IMR-90 (cell line): ENCODE measurements at regions not wholly inside any gene's neighbourhood (a gene's known extent, or its start where the extent isn't known, plus 50 kb on each side); places are given as distances from the start of the nearest gene placed in this dataset.

ENCODE experiments used
- ATAC-seq: fragments of 200-7000 bp; cut with Tn5 transposase; 2 replicates; pipeline ENCODE4 v1.9.1; 2020; ENCODE audit warnings: low read depth, mild to moderate bottlenecking, moderate library complexity
- BruUV-seq: library from RNA; stranded (reverse); fragments of 400-500 nt; replicated peaks from 2 replicates; lab custom pipeline; 2021; lab: Mats Ljungman, UMichigan
- CTCF ChIA-PET: fragments of 300-600 bp; formaldehyde crosslinking; extraction: SDS; loops from one replicate; lab custom pipeline; 2021; ENCODE audit warnings: antibody characterized with exemption; lab: Yijun Ruan, JAX
- POLR2A ChIA-PET: fragments of 300-600 bp; sonication (Branson Sonifier 250); formaldehyde crosslinking; loops from one replicate; lab custom pipeline; 2022; ENCODE audit warnings: antibody characterized with exemption; ENCODE audit not compliant: unreplicated experiment; lab: Charles Lee
- DNase-seq: peaks from one replicate; pipeline ENCODE4 v3.0.0; 2013
- H2AFZ ChIP-seq: replicated peaks from 2 replicates; pipeline ENCODE3; 2013; ENCODE audit warnings: low read length, mild to moderate bottlenecking; ENCODE audit not compliant: poor library complexity
- H2AK5ac ChIP-seq: 2 replicates; pipeline ENCODE4 v1.6.1; 2013; ENCODE audit warnings: low read depth, low read length, inconsistent platforms
- H2AK9ac ChIP-seq: replicated peaks from 2 replicates; pipeline ENCODE3; 2013; ENCODE audit warnings: mild to moderate bottlenecking, low read depth, low read length, moderate library complexity; ENCODE audit not compliant: poor library complexity
- H2BK120ac ChIP-seq: 2 replicates; pipeline ENCODE4 v1.6.1; 2013; ENCODE audit warnings: low read depth, low read length, inconsistent platforms
- H2BK15ac ChIP-seq: 3 replicates; pipeline ENCODE4 v1.6.1; 2013; ENCODE audit warnings: low read depth, low read length, inconsistent platforms
- H2BK20ac ChIP-seq: 2 replicates; pipeline ENCODE4 v1.6.1; 2013; ENCODE audit warnings: low read depth, mild to moderate bottlenecking, inconsistent platforms, low read length, moderate library complexity
- H2BK5ac ChIP-seq: 2 replicates; pipeline ENCODE4 v1.6.1; 2013; ENCODE audit warnings: mild to moderate bottlenecking, low read depth, low read length, inconsistent platforms; ENCODE audit not compliant: poor library complexity, severe bottlenecking
- H3K14ac ChIP-seq: replicated peaks from 2 replicates; pipeline ENCODE4 v1.6.1; 2013; ENCODE audit warnings: low read depth, low read length, inconsistent platforms
- H3K18ac ChIP-seq: 2 replicates; pipeline ENCODE4 v1.6.1; 2013; ENCODE audit warnings: low read depth, low read length, control low read depth
- H3K23ac ChIP-seq: 2 replicates; pipeline ENCODE4 v1.6.1; 2013; ENCODE audit warnings: low read depth, low read length, inconsistent platforms
- H3K27ac ChIP-seq: 2 replicates; pipeline ENCODE4 v1.5.1; 2013; ENCODE audit warnings: mild to moderate bottlenecking, control low read depth, low read length; ENCODE audit not compliant: insufficient read depth
- H3K27me3 ChIP-seq: 2 replicates; pipeline ENCODE4 v1.6.1; 2013; ENCODE audit warnings: low read length; ENCODE audit not compliant: control insufficient read depth, insufficient read depth
- H3K36me3 ChIP-seq: 2 replicates; pipeline ENCODE4 v1.6.1; 2013; ENCODE audit warnings: low read length, mixed read lengths; ENCODE audit not compliant: control insufficient read depth, insufficient read depth
- H3K4ac ChIP-seq: 2 replicates; pipeline ENCODE4 v1.6.1; 2013; ENCODE audit warnings: low read depth, low read length, inconsistent platforms
- H3K4me1 ChIP-seq: 2 replicates; pipeline ENCODE4 v1.6.1; 2013; ENCODE audit warnings: low read length, mixed read lengths; ENCODE audit not compliant: control insufficient read depth, insufficient read depth
- H3K4me2 ChIP-seq: 2 replicates; pipeline ENCODE4 v1.6.1; 2013; ENCODE audit warnings: low read depth, mild to moderate bottlenecking, control low read depth, low read length, moderate library complexity
- H3K4me3 ChIP-seq: 2 replicates; pipeline ENCODE4 v1.5.1; 2013; ENCODE audit warnings: low read depth, mild to moderate bottlenecking, control low read depth, low read length, moderate library complexity; ENCODE audit not compliant: insufficient read depth
- H3K56ac ChIP-seq: 2 replicates; pipeline ENCODE4 v1.6.1; 2013; ENCODE audit warnings: low read length, inconsistent platforms; ENCODE audit not compliant: insufficient read depth; ENCODE audit errors: extremely low read depth
- H3K79me1 ChIP-seq, 2 experiments: 2 replicates each; pipeline ENCODE4 v1.6.1; 2013; ENCODE audit warnings: low read length in 2 of 2, inconsistent platforms in 1 of 2, low read depth in 1 of 2
- H3K9ac ChIP-seq: 2 replicates; pipeline ENCODE4 v1.6.1; 2013; ENCODE audit warnings: low read depth, low read length, control low read depth
- H3K9me1 ChIP-seq: 2 replicates; pipeline ENCODE4 v1.6.1; 2013; ENCODE audit warnings: low read length, inconsistent platforms; ENCODE audit not compliant: insufficient read depth
- H3K9me3 ChIP-seq: 2 replicates; pipeline ENCODE4 v1.6.1; 2013; ENCODE audit warnings: low read length; ENCODE audit not compliant: control insufficient read depth, insufficient read depth
- H4K20me1 ChIP-seq: 2 replicates; pipeline ENCODE4 v1.6.1; 2013; ENCODE audit warnings: low read length, inconsistent platforms; ENCODE audit not compliant: insufficient read depth
- H4K5ac ChIP-seq: 2 replicates; pipeline ENCODE4 v1.6.1; 2013; ENCODE audit warnings: mild to moderate bottlenecking, low read depth, low read length, control low read depth
- H4K8ac ChIP-seq, 2 experiments: 2 replicates each; pipeline ENCODE4 v1.6.1; 2013; ENCODE audit warnings: low read depth in 2 of 2, low read length in 2 of 2, control low read depth in 1 of 2, inconsistent platforms in 1 of 2
- H4K91ac ChIP-seq: 2 replicates; pipeline ENCODE4 v1.6.1; 2013; ENCODE audit warnings: low read depth, low read length, inconsistent platforms; ENCODE audit not compliant: insufficient read depth
- CEBPB ChIP-seq: IDR thresholded peaks from 2 replicates; pipeline ENCODE4 v1.6.1; 2012; ENCODE audit warnings: low read depth, low read length, improper control_type of control experiment
- WGBS, 2 experiments: methylation state at CpG; one replicate each; pipeline versions ENCODE4 v1.1.5 to v1.1.7; 2013; ENCODE audit warnings: missing lambda C conversion rate in 2 of 2; ENCODE audit not compliant: insufficient read length in 1 of 2; ENCODE audit errors: extremely low coverage in 2 of 2; 5-methylcytosine and 5-hydroxymethylcytosine counted together
- dilution Hi-C: fragments of 300-500 bp; cut with HindIII; formaldehyde crosslinking; loops from one replicate; pipeline ENCODE4 v1.14.3; 2018; ENCODE audit warnings: low sequenced_read_pairs; ENCODE audit not compliant: unreplicated experiment
- in situ Hi-C: fragments of 300-500 bp; cut with MboI; formaldehyde crosslinking; loops from 3 replicates; pipeline ENCODE4 v1.14.3; 2019; ENCODE audit warnings: low sequenced_read_pairs, inconsistent platforms, mixed read lengths
- intact Hi-C: fragments of 100-400 bp; cut with micrococcal nuclease; formaldehyde crosslinking; loops from 2 replicates; pipeline ENCODE4 v1.10.0; 2022

DNA sequence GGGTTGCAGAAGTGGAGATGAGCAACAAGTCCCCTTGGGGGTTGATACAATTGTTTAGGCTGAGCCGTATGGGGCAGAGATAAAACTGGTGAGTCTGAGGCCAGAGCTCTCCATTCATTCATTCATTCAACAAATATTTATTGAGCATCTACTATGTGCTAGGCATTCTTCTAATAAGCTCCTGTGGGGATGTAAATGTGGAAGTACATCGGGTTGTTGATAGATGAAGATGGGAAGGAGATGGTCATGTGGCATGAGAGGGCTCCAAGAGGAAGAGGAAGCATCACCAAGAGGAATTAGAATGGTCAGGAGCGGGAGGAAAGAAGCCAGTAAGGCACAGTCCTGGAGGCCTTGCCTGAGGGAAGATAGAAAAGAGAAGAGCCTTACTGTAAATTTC is 98.7 kb upstream of the MLN start:
- intact Hi-C loops: loop anchor here (10.0 kb wide), 1 partner anchor 98 kb away; the partner anchor contains the start of gene MLN
- no peak overlapping the region for H3K56ac ChIP-seq
- H2BK120ac ChIP-seq: no peak overlapping the region
- CTCF ChIA-PET: no interaction called here
- H3K27ac ChIP-seq: no peak overlapping the region
- dilution Hi-C loops: no loop called here
- H2BK15ac ChIP-seq: no peak overlapping the region
- H3K4me1 ChIP-seq: no peaks in the 10 kb centered on the region; the same call in 1 of the 2 replicates
- no peak overlapping the region for H3K23ac ChIP-seq
- no peaks in the 10 kb centered on the region for H3K79me1 ChIP-seq
- H3K9ac ChIP-seq: no peak overlapping the region
- WGBS, 2 experiments: 61% methylated on average over 2 of the region's 3 CpGs; no CpG with 5 or more reads in 1 of the 2 experiments
- no peak overlapping the region for H3K4me2 ChIP-seq
- H2BK20ac ChIP-seq: no peak overlapping the region
- DNase-seq (no peak), ATAC-seq (no peak)
- no peak overlapping the region for H3K14ac ChIP-seq
- no peak overlapping the region for H4K91ac ChIP-seq
- no peak overlapping the region for H3K4me3 ChIP-seq
- no peak overlapping the region for H2AK9ac ChIP-seq
- no peak overlapping the region for H2BK5ac ChIP-seq
- no peaks in the 10 kb centered on the region for H3K9me1 ChIP-seq
- no peak for TF ChIP-seq CEBPB
- H4K20me1 ChIP-seq: no peaks in the 10 kb centered on the region
- no peaks in the 10 kb centered on the region for H3K9me3 ChIP-seq
- no peaks in the 10 kb centered on the region for H3K36me3 ChIP-seq
- no peak overlapping the region for H2AFZ ChIP-seq
- H3K27me3 ChIP-seq: peaks cover 72% of the 10 kb centered on the region
- no peak overlapping the region for H3K4ac ChIP-seq
- in situ Hi-C loops: no loop called here
- no TSS peak for BruUV-seq
- no peak overlapping the region for H2AK5ac ChIP-seq
- H4K8ac ChIP-seq: no peak overlapping the region
- no peak overlapping the region for H3K18ac ChIP-seq
- no peak overlapping the region for H4K5ac ChIP-seq
- POLR2A ChIA-PET: no interaction called here
